OCI-M2 (cell line): ENCODE measurements at regions not wholly inside any gene's neighbourhood (a gene's known extent, or its start where the extent isn't known, plus 50 kb on each side); places are given as distances from the start of the nearest gene placed in this dataset.

ENCODE experiments used
- DNase-seq: peaks from one replicate; lab custom pipeline; 2025; ENCODE audit not compliant: unreplicated experiment; lab: John Stamatoyannopoulos, UW

- DNase-seq, result no peak
These were observed 418.5 kb downstream of the PLPP3 start for GRCh38 chr1:56160773-56161315.

GRCh38 chr1:56156971-56157876 is 422.1 kb downstream of the PLPP3 start:
- DNase-seq, result no peak

GRCh38 chr1:56153276-56153675 is 426.1 kb downstream of the PLPP3 start:
- DNase-seq, result no peak

GRCh38 chr1:56152635-56153034 is 426.7 kb downstream of the PLPP3 start:
- no peak for DNase-seq

- no peak for DNase-seq
These were observed 428.0 kb downstream of the PLPP3 start for GRCh38 chr1:56151402-56151801.

GRCh38 chr1:56150441-56151215 is 428.7 kb downstream of the PLPP3 start:
- DNase-seq, result no peak

- DNase-seq, result no peak
These were observed 429.6 kb downstream of the PLPP3 start for GRCh38 chr1:56149761-56150160.

GRCh38 chr1:56148326-56149193 is 430.8 kb downstream of the PLPP3 start:
- DNase-seq, result no peak

GRCh38 chr1:56147459-56147858 is 431.9 kb downstream of the PLPP3 start:
- no peak for DNase-seq

GRCh38 chr1:56147034-56147433 is 432.3 kb downstream of the PLPP3 start:
- DNase-seq, result no peak

GRCh38 chr1:56146449-56146848 is 432.9 kb downstream of the PLPP3 start:
- DNase-seq, result no peak

GRCh38 chr1:56145581-56145980 is 433.8 kb downstream of the PLPP3 start:
- no peak for DNase-seq

- no peak for DNase-seq
These were observed 437.1 kb downstream of the PLPP3 start for GRCh38 chr1:56142301-56142700.

GRCh38 chr1:56139836-56140235 is 439.5 kb downstream of the PLPP3 start:
- no peak for DNase-seq

GRCh38 chr1:56137521-56138505 is 441.6 kb downstream of the PLPP3 start:
- no peak for DNase-seq

- DNase-seq, result no peak
These were observed 442.3 kb downstream of the PLPP3 start for GRCh38 chr1:56137090-56137489.

- DNase-seq, result no peak
These were observed 443.6 kb downstream of the PLPP3 start for GRCh38 chr1:56135864-56136147.

GRCh38 chr1:56135069-56135863 is 444.1 kb downstream of the PLPP3 start:
- DNase-seq, result no peak
